ENCODE measurements at regions not wholly inside any gene's neighbourhood (a gene's known extent, or its start where the extent isn't known, plus 50 kb on each side); places are given as distances from the start of the nearest gene placed in this dataset.
"Not testable (repeated sequence)": the region's sequence is repeated elsewhere in the genome, so short reads cannot be mapped to it uniquely, and the experiment has no call there.

DNA sequence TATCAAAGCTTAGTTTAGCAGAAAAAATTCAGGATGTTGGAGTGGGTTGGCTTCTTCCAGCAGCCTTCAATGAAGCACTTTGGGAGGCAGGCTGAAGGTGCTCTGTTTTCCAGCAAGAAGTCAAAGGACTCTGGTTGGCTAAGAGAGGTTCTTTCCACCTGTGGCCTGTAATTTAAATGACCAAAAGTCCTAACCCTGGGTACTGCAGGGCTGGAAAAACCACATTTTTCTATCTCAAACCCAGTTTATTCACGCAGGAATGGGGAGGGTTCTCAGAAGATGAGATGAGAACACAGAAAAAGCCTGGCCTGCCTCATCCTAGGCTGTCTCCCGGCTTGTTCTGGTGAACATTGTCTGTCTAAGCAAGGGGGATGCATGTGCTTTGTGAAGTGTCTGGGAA lies 68.6 kb upstream of the ZFHX3 start:
- Mint-ChIP-seq H3K27ac (no peak overlapping the region), H3K27me3 (ENCODE audit: low read depth) (no peaks in the 10 kb centered on the region), H3K9me3 (peaks cover 12% of the 10 kb centered on the region), H3K4me1 (ENCODE audit: low read depth) (no peaks in the 10 kb centered on the region), H3K4me3 (no peak overlapping the region), H3K36me3 (ENCODE audit: low read depth) (no peaks in the 10 kb centered on the region)

DNA sequence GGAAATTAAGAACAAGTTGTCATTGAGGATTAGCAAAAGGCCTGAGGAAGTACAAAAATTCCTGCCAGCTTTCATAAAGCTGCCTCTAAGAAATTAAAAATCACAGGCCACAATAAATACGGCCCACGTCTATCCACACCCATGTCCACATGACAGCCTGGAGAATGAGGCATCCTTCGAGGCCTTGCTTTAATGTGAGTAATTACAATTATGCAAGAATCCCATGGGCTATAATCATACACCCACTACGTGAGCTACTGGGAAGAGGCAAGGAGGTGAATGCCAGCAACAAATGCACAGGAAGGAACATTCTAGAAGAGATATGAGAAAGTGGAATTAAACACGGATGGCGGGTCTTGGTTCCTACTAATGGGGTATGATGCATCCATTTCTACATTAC lies 65.4 kb upstream of the ZFHX3 start:
- H3K4me1 Mint-ChIP-seq (ENCODE audit: low read depth), result no peaks in the 10 kb centered on the region
- no peak overlapping the region for H3K27ac Mint-ChIP-seq
- H3K9me3 Mint-ChIP-seq, result peaks cover 8% of the 10 kb centered on the region
- H3K36me3 Mint-ChIP-seq (ENCODE audit: low read depth), result no peaks in the 10 kb centered on the region
- no peaks in the 10 kb centered on the region for H3K27me3 Mint-ChIP-seq (ENCODE audit: low read depth)
- no peak overlapping the region for H3K4me3 Mint-ChIP-seq

DNA sequence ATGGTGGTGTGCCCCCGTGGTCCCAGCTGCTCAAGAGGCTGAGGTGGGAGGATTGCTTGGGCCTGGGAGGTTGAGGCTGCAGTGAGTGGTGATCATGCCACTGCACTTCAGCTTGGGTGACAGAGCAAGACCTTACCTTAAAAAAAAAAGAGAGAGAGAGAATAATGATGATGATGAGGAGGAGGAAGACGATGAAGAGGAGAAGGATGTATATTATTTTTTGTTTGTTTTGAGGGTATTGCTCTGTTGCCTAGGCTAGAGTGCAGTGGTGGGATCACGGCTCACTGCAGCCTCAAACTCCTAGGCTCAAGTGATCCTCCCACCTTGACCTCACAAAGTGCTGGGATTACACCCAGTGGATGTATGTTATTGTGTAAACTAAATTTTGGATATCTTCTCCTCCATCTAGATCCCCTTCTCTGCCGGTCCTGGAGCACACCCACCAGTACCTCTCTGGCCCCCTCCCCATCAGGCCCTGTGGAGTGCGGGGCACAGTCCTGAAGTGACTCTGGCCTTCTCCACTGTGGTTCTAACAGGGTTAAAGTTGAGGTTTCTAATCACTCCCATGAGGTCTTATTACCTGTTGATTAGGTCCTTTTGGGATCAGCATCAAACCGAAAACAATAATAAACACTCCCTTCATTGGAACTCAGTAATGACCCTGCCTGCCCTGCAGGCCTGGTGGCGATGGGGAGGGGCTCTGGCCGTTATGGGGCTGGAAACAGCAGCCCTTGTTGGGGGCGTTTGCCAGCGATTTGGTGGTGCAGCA lies 60.5 kb upstream of the ZFHX3 start:
- H3K27ac Mint-ChIP-seq, result no peak overlapping the region
- H3K4me3 Mint-ChIP-seq, result no peak overlapping the region
- H3K27me3 Mint-ChIP-seq (ENCODE audit: low read depth), result no peaks in the 10 kb centered on the region
- no peaks in the 10 kb centered on the region for H3K4me1 Mint-ChIP-seq (ENCODE audit: low read depth)
- H3K36me3 Mint-ChIP-seq (ENCODE audit: low read depth), result no peaks in the 10 kb centered on the region
- H3K9me3 Mint-ChIP-seq, result no peaks in the 10 kb centered on the region

DNA sequence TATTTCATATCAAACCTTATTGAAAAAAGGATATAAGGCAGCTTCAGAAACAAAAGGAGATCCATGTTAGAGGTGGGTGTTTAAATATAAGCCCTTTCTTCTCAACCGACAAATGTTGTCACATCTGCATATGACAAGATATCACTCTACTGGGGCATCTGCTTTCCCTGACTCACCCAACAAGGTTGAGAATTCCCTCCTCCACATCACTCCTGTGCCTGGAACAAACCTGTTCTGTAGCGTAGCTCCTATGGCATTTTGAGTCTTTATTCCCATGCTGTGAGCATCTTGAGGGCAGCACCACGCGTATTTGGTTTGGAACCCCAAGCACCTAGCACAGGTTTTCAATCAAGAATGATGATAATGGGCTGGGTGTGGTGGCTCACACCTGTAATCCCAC lies 59.4 kb upstream of the ZFHX3 start:
- Mint-ChIP-seq H3K27me3 (ENCODE audit: low read depth) (no peaks in the 10 kb centered on the region), H3K9me3 (no peaks in the 10 kb centered on the region), H3K27ac (no peak overlapping the region), H3K36me3 (ENCODE audit: low read depth) (no peaks in the 10 kb centered on the region), H3K4me1 (ENCODE audit: low read depth) (no peaks in the 10 kb centered on the region), H3K4me3 (no peak overlapping the region)

DNA sequence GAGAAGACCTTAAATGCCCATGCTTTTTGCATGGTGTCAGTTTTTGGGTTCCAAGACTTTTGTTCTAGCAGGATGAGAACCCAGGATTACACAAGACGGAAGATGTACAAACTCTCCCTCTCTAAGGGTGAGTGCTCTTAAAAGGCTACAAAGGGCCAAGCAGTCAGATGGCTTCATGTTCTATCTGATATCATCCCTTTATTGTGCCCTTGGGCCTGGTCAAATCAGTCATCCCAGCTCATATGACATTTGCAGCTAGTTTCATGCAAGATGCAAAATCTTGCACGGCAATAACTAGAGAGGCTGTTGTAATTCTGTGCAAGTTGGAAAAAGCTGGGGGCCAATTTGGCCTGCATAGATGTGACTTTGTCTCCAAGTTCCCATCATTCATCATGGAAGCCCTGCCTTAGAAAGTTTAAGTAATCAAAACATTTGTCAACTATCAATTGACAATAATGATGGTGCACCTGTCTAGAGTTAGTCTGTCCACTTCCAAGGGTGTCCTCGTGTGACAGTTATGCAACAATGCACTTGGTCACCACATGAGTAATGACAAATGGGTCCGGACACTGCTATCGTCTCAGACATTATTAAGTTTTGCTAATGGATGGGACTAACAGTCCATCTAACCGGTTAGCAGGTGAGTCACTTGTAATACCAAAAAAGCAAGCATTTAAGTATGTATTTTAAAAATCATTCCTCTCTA lies 58.6 kb upstream of the ZFHX3 start:
- Mint-ChIP-seq H3K27me3 (ENCODE audit: low read depth) (no peaks in the 10 kb centered on the region), H3K4me1 (ENCODE audit: low read depth) (no peaks in the 10 kb centered on the region), H3K36me3 (ENCODE audit: low read depth) (no peaks in the 10 kb centered on the region), H3K4me3 (no peak overlapping the region), H3K27ac (no peak overlapping the region), H3K9me3 (no peaks in the 10 kb centered on the region)

DNA sequence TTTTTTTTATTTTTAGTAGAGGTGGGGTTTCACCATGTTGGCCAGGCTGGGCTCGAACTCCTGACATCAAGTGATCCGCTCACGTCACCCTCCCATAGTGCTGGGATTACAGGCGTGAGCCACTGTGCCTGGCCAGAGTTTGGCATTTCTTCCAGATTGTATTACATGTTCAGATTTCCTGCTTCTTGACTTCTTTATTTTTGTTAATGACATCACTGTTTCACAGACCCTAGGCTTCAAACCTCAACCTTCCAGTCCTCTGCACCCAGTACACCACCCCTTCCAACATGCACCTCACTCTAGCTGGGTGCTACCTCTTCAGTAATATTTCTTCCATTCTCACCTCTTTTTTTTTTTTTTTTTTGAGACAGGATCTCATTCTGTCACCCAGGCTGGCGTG lies 53.6 kb upstream of the ZFHX3 start:
- Mint-ChIP-seq H3K4me3 (no peak overlapping the region), H3K27ac (no peak overlapping the region)

DNA sequence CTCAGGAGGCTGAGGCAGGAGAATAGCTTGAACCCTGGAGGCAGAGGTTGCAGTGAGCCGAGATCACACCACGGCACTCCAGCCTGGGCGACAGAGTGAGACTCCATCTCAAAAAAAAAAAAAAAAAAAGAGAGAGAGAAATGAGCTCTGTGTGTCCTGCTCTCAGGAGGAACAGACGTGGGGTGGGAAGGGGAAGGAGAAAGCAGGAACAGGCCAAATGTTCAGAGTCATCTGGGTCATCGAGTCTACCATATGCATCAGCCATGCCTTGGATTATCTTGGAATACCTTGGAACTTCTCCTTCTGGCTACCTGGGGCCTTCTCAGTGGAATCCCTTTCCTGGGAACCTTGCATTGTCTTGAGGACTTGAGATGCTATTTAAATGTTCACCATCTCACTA lies 51.7 kb upstream of the ZFHX3 start:
- not testable (repeated sequence) for H3K36me3 Mint-ChIP-seq (ENCODE audit: low read depth); H3K27me3 Mint-ChIP-seq (ENCODE audit: low read depth); H3K4me1 Mint-ChIP-seq (ENCODE audit: low read depth); H3K9me3 Mint-ChIP-seq; H3K27ac Mint-ChIP-seq; H3K4me3 Mint-ChIP-seq

More for the DNA sequence above, 53.6 kb upstream of the ZFHX3 start:
- Mint-ChIP-seq H3K4me1 (ENCODE audit: low read depth) (no peaks in the 10 kb centered on the region), H3K27me3 (ENCODE audit: low read depth) (no peaks in the 10 kb centered on the region), H3K9me3 (no peaks in the 10 kb centered on the region), H3K36me3 (ENCODE audit: low read depth) (no peaks in the 10 kb centered on the region)
